Nephron (organoid): ENCODE measurements at regions not wholly inside any gene's neighbourhood (a gene's known extent, or its start where the extent isn't known, plus 50 kb on each side); places are given as distances from the start of the nearest gene placed in this dataset.
A peak's percentile ranks its signal among the peaks of the same experiment; 100 is the strongest.

Experiments used
- H3K27ac Mint-ChIP-seq, 3 experiments: 2 replicates each; pipeline ENCODE4 v1.8.0; 2020; ENCODE audit warnings: mixed read lengths in 3 of 3, mild to moderate bottlenecking in 2 of 3, moderate library complexity in 1 of 3
- H3K27me3 Mint-ChIP-seq: 2 replicates; pipeline ENCODE4 v1.8.0; 2021; ENCODE audit warnings: low read depth, mild to moderate bottlenecking, moderate library complexity, mixed read lengths
- H3K36me3 Mint-ChIP-seq: 2 replicates; pipeline ENCODE4 v1.8.0; 2020; ENCODE audit warnings: low read depth, mixed read lengths
- H3K4me1 Mint-ChIP-seq: 2 replicates; pipeline ENCODE4 v1.8.0; 2020; ENCODE audit warnings: mixed read lengths
- H3K4me3 Mint-ChIP-seq, 3 experiments: 2 replicates each; pipeline ENCODE4 v1.8.0; 2020; ENCODE audit warnings: mild to moderate bottlenecking in 3 of 3, mixed read lengths in 3 of 3, moderate library complexity in 2 of 3
- H3K9me3 Mint-ChIP-seq: 2 replicates; pipeline ENCODE4 v1.8.0; 2020; ENCODE audit warnings: mixed read lengths
- CTCF ChIP-seq, 3 experiments: fragments of 200-600 bp; sonication (generic); IDR thresholded peaks; one replicate each; pipeline ENCODE4 v1.5.0; 2021; ENCODE audit warnings: antibody characterized with exemption in 3 of 3; ENCODE audit not compliant: unreplicated experiment in 3 of 3

GRCh38 chr5:103487822-103488493 lies 74.6 kb downstream of the NUDT12 start:
- peaks cover 20% of the 10 kb centered on the region for H3K4me1 Mint-ChIP-seq
- H3K27me3 Mint-ChIP-seq = no peaks in the 10 kb centered on the region
- H3K36me3 Mint-ChIP-seq = no peaks in the 10 kb centered on the region
- TF ChIP-seq CTCF (IDR thresholded peaks at IDR 0.05; ENCODE audit: unreplicated experiment in 3 of 3) = no peak
- no peak overlapping the region for H3K4me3 Mint-ChIP-seq
- peak overlapping the region in 1 of 3 experiments; percentile 87 for H3K27ac Mint-ChIP-seq
- no peaks in the 10 kb centered on the region for H3K9me3 Mint-ChIP-seq

GRCh38 chr5:103487218-103487617 lies 75.4 kb downstream of the NUDT12 start:
- Mint-ChIP-seq H3K4me1 (peaks cover 20% of the 10 kb centered on the region), H3K36me3 (no peaks in the 10 kb centered on the region)

GRCh38 chr5:103486739-103487138 lies 75.8 kb downstream of the NUDT12 start:
- H3K9me3 Mint-ChIP-seq = no peaks in the 10 kb centered on the region
- no peaks in the 10 kb centered on the region for H3K36me3 Mint-ChIP-seq
- TF ChIP-seq CTCF (IDR thresholded peaks at IDR 0.05; ENCODE audit: unreplicated experiment in 3 of 3) = no peak
- no peak overlapping the region for H3K4me3 Mint-ChIP-seq
- H3K27me3 Mint-ChIP-seq = no peaks in the 10 kb centered on the region
- peaks cover 20% of the 10 kb centered on the region for H3K4me1 Mint-ChIP-seq
- peak overlapping the region in 2 of 3 experiments; percentile 3 to 87 for H3K27ac Mint-ChIP-seq

More at GRCh38 chr5:103487218-103487617, 75.4 kb downstream of the NUDT12 start:
- Mint-ChIP-seq H3K4me3 (no peak overlapping the region), H3K27ac (peak overlapping the region; percentile 3 to 87 (median 53)), H3K27me3 (no peaks in the 10 kb centered on the region), H3K9me3 (no peaks in the 10 kb centered on the region)
- peak in 1 of 3 experiments; percentile 5 for TF ChIP-seq CTCF (IDR thresholded peaks at IDR 0.05; ENCODE audit: unreplicated experiment in 3 of 3)

- H3K27me3 Mint-ChIP-seq = no peaks in the 10 kb centered on the region
- no peaks in the 10 kb centered on the region for H3K4me1 Mint-ChIP-seq
- H3K36me3 Mint-ChIP-seq = no peaks in the 10 kb centered on the region
- no peak for TF ChIP-seq CTCF (IDR thresholded peaks at IDR 0.05; ENCODE audit: unreplicated experiment in 3 of 3)
- H3K4me3 Mint-ChIP-seq = no peak overlapping the region
- no peak overlapping the region for H3K27ac Mint-ChIP-seq
- H3K9me3 Mint-ChIP-seq = no peaks in the 10 kb centered on the region
These were observed 82.3 kb downstream of the NUDT12 start for GRCh38 chr5:103480246-103480645.

- H3K27me3 Mint-ChIP-seq = no peaks in the 10 kb centered on the region
- peak overlapping the region in 1 of 3 experiments; percentile 53 for H3K27ac Mint-ChIP-seq
- TF ChIP-seq CTCF (IDR thresholded peaks at IDR 0.05; ENCODE audit: unreplicated experiment in 3 of 3) = no peak
These were observed 84.9 kb downstream of the NUDT12 start for GRCh38 chr5:103477678-103478077.

GRCh38 chr5:103476811-103477210 lies 85.8 kb downstream of the NUDT12 start:
- H3K27me3 Mint-ChIP-seq = no peaks in the 10 kb centered on the region

More at GRCh38 chr5:103477678-103478077, 84.9 kb downstream of the NUDT12 start:
- Mint-ChIP-seq H3K36me3 (no peaks in the 10 kb centered on the region), H3K4me3 (no peak overlapping the region), H3K4me1 (peaks cover 3% of the 10 kb centered on the region), H3K9me3 (no peaks in the 10 kb centered on the region)

More at GRCh38 chr5:103476811-103477210, 85.8 kb downstream of the NUDT12 start:
- H3K4me1 Mint-ChIP-seq = peaks cover 8% of the 10 kb centered on the region
- H3K4me3 Mint-ChIP-seq = no peak overlapping the region
- no peaks in the 10 kb centered on the region for H3K9me3 Mint-ChIP-seq
- no peak overlapping the region for H3K27ac Mint-ChIP-seq
- no peaks in the 10 kb centered on the region for H3K36me3 Mint-ChIP-seq
- no peak for TF ChIP-seq CTCF (IDR thresholded peaks at IDR 0.05; ENCODE audit: unreplicated experiment in 3 of 3)
